ENCODE measurements at regions not wholly inside any gene's neighbourhood (a gene's known extent, or its start where the extent isn't known, plus 50 kb on each side); places are given as distances from the start of the nearest gene placed in this dataset.

- TF ChIP-seq CTCF (conservative IDR thresholded peaks at IDR 0.05) (no peak), ZFX (IDR thresholded peaks at IDR 0.05) (no peak)
- no peak overlapping the region for H3K27ac ChIP-seq
These were observed 909.2 kb upstream of the EPHA6 start for GRCh38 chr3:95905182-95905581.

- H3K27ac ChIP-seq = no peak overlapping the region
- TF ChIP-seq CTCF (conservative IDR thresholded peaks at IDR 0.05) = no peak
- TF ChIP-seq ZFX (IDR thresholded peaks at IDR 0.05) = no peak
These were observed 902.6 kb upstream of the EPHA6 start for GRCh38 chr3:95911767-95912166.

- no peak overlapping the region for H3K27ac ChIP-seq
- no peak for TF ChIP-seq ZFX (IDR thresholded peaks at IDR 0.05)
- TF ChIP-seq CTCF (conservative IDR thresholded peaks at IDR 0.05) = no peak
These were observed 890.7 kb upstream of the EPHA6 start for GRCh38 chr3:95923496-95924210.

GRCh38 chr3:95926904-95927501 is 887.4 kb upstream of the EPHA6 start:
- no peak overlapping the region for H3K27ac ChIP-seq

GRCh38 chr3:95934181-95934580 is 880.2 kb upstream of the EPHA6 start:
- H3K27ac ChIP-seq = no peak overlapping the region
- TF ChIP-seq CTCF (conservative IDR thresholded peaks at IDR 0.05) (no peak), ZFX (IDR thresholded peaks at IDR 0.05) (no peak)

More at GRCh38 chr3:95926904-95927501, 887.4 kb upstream of the EPHA6 start:
- no peak for TF ChIP-seq ZFX (IDR thresholded peaks at IDR 0.05)
- TF ChIP-seq CTCF (conservative IDR thresholded peaks at IDR 0.05) = no peak

GRCh38 chr3:95939235-95939809 is 875.1 kb upstream of the EPHA6 start:
- no peak overlapping the region for H3K27ac ChIP-seq
- no peak for TF ChIP-seq CTCF (conservative IDR thresholded peaks at IDR 0.05)
- no peak for TF ChIP-seq ZFX (IDR thresholded peaks at IDR 0.05)

- no peak overlapping the region for H3K27ac ChIP-seq
- TF ChIP-seq CTCF (conservative IDR thresholded peaks at IDR 0.05) = no peak
- TF ChIP-seq ZFX (IDR thresholded peaks at IDR 0.05) = no peak
These were observed 848.6 kb upstream of the EPHA6 start for GRCh38 chr3:95965704-95966336.

All from C4-2B (cell line).